Calu3 (cell line): ENCODE measurements at regions not wholly inside any gene's neighbourhood (a gene's known extent, or its start where the extent isn't known, plus 50 kb on each side); places are given as distances from the start of the nearest gene placed in this dataset.

Experiments
- BruUV-seq: library from RNA; stranded (reverse); fragments of 400-500 nt; replicated peaks from 2 replicates; lab custom pipeline; 2021; lab: Mats Ljungman, UMichigan
- CTCF ChIA-PET: fragments of 300-600 bp; sonication (Branson Sonifier 250); formaldehyde crosslinking; loops from one replicate; lab custom pipeline; 2022; ENCODE audit warnings: antibody characterized with exemption; lab: Charles Lee
- DNase-seq: peaks from one replicate; pipeline ENCODE4 v3.0.0; 2022
- H3K27ac Mint-ChIP-seq: one replicate; pipeline ENCODE4 v1.8.0; 2022; ENCODE audit warnings: mixed read lengths; ENCODE audit not compliant: unreplicated experiment
- H3K27me3 Mint-ChIP-seq: one replicate; pipeline ENCODE4 v1.8.0; 2022; ENCODE audit warnings: mixed read lengths; ENCODE audit not compliant: unreplicated experiment
- H3K36me3 Mint-ChIP-seq: one replicate; pipeline ENCODE4 v1.8.0; 2022; ENCODE audit warnings: mild to moderate bottlenecking, moderate library complexity, mixed read lengths; ENCODE audit not compliant: insufficient read depth, unreplicated experiment
- H3K4me1 Mint-ChIP-seq: one replicate; pipeline ENCODE4 v1.8.0; 2022; ENCODE audit warnings: mild to moderate bottlenecking, low read depth, mixed read lengths; ENCODE audit not compliant: unreplicated experiment
- H3K4me3 Mint-ChIP-seq: one replicate; pipeline ENCODE4 v1.8.0; 2022; ENCODE audit warnings: mild to moderate bottlenecking, low read depth, moderate library complexity, mixed read lengths; ENCODE audit not compliant: unreplicated experiment
- H3K9me3 Mint-ChIP-seq: one replicate; pipeline ENCODE4 v1.8.0; 2022; ENCODE audit warnings: low read depth, mixed read lengths; ENCODE audit not compliant: unreplicated experiment
- intact Hi-C: fragments of 100-400 bp; cut with micrococcal nuclease; formaldehyde crosslinking; loops from one replicate; pipeline ENCODE4 v1.10.0; 2022; ENCODE audit not compliant: unreplicated experiment
- TF ChIP-seq, protein P1 (sequence below): fragments of 200-600 bp; IDR thresholded peaks from one replicate; pipeline ENCODE4 v1.8.0; 2022; ENCODE audit warnings: antibody characterized with exemption; ENCODE audit not compliant: unreplicated experiment

DNA sequence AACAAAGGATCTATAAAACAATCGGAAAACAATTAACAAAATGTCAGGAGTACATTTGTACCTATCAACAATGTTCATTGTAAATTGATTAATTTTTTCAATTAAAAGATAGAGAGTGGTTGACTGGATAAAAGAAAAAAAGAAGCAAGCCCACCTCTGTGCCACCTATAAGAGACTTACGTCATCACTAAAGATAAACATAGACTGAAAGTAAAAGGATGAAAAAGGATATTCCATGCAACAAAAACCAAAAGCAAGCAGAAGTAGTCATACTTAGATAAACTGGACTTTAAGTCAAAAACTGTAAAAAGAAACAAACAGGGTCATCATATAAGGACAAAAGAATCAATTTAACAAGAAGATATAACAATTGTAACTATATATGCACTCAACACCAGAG, 197.4 kb downstream of the RASEF start:
- Mint-ChIP-seq H3K27ac (no peak overlapping the region), H3K4me1 (peaks cover 10% of the 10 kb centered on the region), H3K9me3 (peaks cover 5% of the 10 kb centered on the region), H3K36me3 (no peaks in the 10 kb centered on the region), H3K4me3 (no peak overlapping the region), H3K27me3 (no peaks in the 10 kb centered on the region)
- DNase-seq, result no peak
- intact Hi-C loops, result no loop called here
- no TSS peak for BruUV-seq
- TF ChIP-seq, protein P1, sequence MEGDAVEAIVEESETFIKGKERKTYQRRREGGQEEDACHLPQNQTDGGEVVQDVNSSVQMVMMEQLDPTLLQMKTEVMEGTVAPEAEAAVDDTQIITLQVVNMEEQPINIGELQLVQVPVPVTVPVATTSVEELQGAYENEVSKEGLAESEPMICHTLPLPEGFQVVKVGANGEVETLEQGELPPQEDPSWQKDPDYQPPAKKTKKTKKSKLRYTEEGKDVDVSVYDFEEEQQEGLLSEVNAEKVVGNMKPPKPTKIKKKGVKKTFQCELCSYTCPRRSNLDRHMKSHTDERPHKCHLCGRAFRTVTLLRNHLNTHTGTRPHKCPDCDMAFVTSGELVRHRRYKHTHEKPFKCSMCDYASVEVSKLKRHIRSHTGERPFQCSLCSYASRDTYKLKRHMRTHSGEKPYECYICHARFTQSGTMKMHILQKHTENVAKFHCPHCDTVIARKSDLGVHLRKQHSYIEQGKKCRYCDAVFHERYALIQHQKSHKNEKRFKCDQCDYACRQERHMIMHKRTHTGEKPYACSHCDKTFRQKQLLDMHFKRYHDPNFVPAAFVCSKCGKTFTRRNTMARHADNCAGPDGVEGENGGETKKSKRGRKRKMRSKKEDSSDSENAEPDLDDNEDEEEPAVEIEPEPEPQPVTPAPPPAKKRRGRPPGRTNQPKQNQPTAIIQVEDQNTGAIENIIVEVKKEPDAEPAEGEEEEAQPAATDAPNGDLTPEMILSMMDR, result no peak
- CTCF ChIA-PET, result no interaction called here

DNA sequence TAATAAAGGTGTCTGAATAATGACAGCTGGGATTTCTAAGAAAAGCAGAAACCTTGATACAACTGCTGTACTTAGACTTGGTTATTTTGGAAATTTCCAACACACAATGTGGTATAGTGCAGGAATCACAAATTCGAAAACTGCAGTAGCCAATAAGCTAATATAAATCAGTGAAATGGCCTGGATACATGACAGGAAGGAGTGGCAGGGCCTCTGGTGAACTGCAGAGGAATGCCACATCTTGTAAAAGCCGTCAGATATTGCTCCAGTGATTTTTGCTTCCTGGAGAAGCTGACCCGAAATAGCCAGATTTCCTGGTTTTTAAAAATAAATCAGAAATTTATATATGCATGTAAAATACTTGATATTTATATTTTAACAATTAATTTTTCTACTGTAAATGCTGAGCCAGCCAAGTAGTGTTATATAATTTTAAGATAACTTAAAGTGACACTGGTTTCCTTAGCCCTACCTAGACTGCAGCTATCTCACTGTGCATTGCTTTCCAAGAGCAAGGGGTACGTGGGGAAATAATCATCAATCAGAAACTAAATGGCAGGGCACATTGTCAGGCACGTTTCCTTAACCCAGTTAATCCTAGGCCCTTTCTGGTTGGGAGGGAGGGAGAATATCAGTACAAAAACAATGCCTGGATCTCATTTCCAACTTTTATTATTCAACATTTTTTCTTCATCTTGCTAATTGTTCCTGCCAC, 182.4 kb downstream of the RASEF start:
- no peaks in the 10 kb centered on the region for H3K36me3 Mint-ChIP-seq
- TF ChIP-seq, protein P1, result no peak
- H3K27me3 Mint-ChIP-seq, result no peaks in the 10 kb centered on the region
- intact Hi-C loops, result no loop called here
- no peaks in the 10 kb centered on the region for H3K9me3 Mint-ChIP-seq
- H3K4me3 Mint-ChIP-seq, result no peak overlapping the region
- no TSS peak for BruUV-seq
- CTCF ChIA-PET, result interaction anchor here (0.5 kb wide), 1 partner anchor 278 kb away, joined by 4 read pairs; no protein-coding TSS in a partner anchor
- no peak overlapping the region for H3K27ac Mint-ChIP-seq
- H3K4me1 Mint-ChIP-seq, result peaks cover 20% of the 10 kb centered on the region
- DNase-seq, result no peak

- no TSS peak for BruUV-seq
- TF ChIP-seq, protein P1, result no peak
- Mint-ChIP-seq H3K27ac (no peak overlapping the region), H3K27me3 (no peaks in the 10 kb centered on the region), H3K4me3 (no peak overlapping the region), H3K4me1 (peaks cover 20% of the 10 kb centered on the region), H3K36me3 (no peaks in the 10 kb centered on the region), H3K9me3 (no peaks in the 10 kb centered on the region)
- DNase-seq, result no peak
- intact Hi-C loops, result no loop called here
- CTCF ChIA-PET, result interaction anchor here (0.6 kb wide), 1 partner anchor 338 kb away, joined by 3 read pairs; no protein-coding TSS in a partner anchor
These were observed 180.8 kb downstream of the RASEF start for GRCh38 chr9:82882138-82882537.

- TF ChIP-seq, protein P1, result no peak
- no peak overlapping the region for H3K4me3 Mint-ChIP-seq
- H3K27ac Mint-ChIP-seq, result no peak overlapping the region
- peaks cover 20% of the 10 kb centered on the region for H3K4me1 Mint-ChIP-seq
- CTCF ChIA-PET, result interaction anchor here (0.7 kb wide), 1 partner anchor 1080 kb away, joined by 3 read pairs; no protein-coding TSS in a partner anchor
- H3K9me3 Mint-ChIP-seq, result no peaks in the 10 kb centered on the region
- BruUV-seq, result no TSS peak
- no peaks in the 10 kb centered on the region for H3K36me3 Mint-ChIP-seq
- peak; percentile 2 for DNase-seq
- H3K27me3 Mint-ChIP-seq, result no peaks in the 10 kb centered on the region
- intact Hi-C loops, result no loop called here
These were observed 180.2 kb downstream of the RASEF start for GRCh38 chr9:82882748-82883147.
